ENCODE measurements at regions not wholly inside any gene's neighbourhood (a gene's known extent, or its start where the extent isn't known, plus 50 kb on each side); places are given as distances from the start of the nearest gene placed in this dataset.

- no peak for TF ChIP-seq CTCF (IDR thresholded peaks at IDR 0.05; ENCODE audit: low read depth, low read length)
- DNase-seq (ENCODE audit: extremely low read depth, low read depth), result no peak
Measured at GRCh38 chr5:42043400-42043799, 118.3 kb downstream of the FBXO4 start.

GRCh38 chr5:42057254-42057690 is 132.2 kb downstream of the FBXO4 start:
- no peak for DNase-seq (ENCODE audit: extremely low read depth, low read depth)
- peak; percentile 72 for TF ChIP-seq CTCF (IDR thresholded peaks at IDR 0.05; ENCODE audit: low read depth, low read length)

- TF ChIP-seq CTCF (IDR thresholded peaks at IDR 0.05; ENCODE audit: low read depth, low read length), result no peak
- no peak for DNase-seq (ENCODE audit: extremely low read depth, low read depth)
Measured at GRCh38 chr5:42059291-42059690, 134.2 kb downstream of the FBXO4 start.

GRCh38 chr5:42059778-42060464 is 134.8 kb downstream of the FBXO4 start:
- DNase-seq (ENCODE audit: extremely low read depth, low read depth), result no peak
- TF ChIP-seq CTCF (IDR thresholded peaks at IDR 0.05; ENCODE audit: low read depth, low read length), result no peak

GRCh38 chr5:42061121-42061520 is 136.0 kb downstream of the FBXO4 start:
- TF ChIP-seq CTCF (IDR thresholded peaks at IDR 0.05; ENCODE audit: low read depth, low read length), result no peak
- no peak for DNase-seq (ENCODE audit: extremely low read depth, low read depth)

- TF ChIP-seq CTCF (IDR thresholded peaks at IDR 0.05; ENCODE audit: low read depth, low read length), result no peak
- no peak for DNase-seq (ENCODE audit: extremely low read depth, low read depth)
Measured at GRCh38 chr5:42064821-42065220, 139.7 kb downstream of the FBXO4 start.

GRCh38 chr5:42066131-42066530 is 141.1 kb downstream of the FBXO4 start:
- TF ChIP-seq CTCF (IDR thresholded peaks at IDR 0.05; ENCODE audit: low read depth, low read length), result no peak

More at GRCh38 chr5:42066131-42066530, 141.1 kb downstream of the FBXO4 start:
- DNase-seq (ENCODE audit: extremely low read depth, low read depth), result no peak
